ENCODE measurements at regions not wholly inside any gene's neighbourhood (a gene's known extent, or its start where the extent isn't known, plus 50 kb on each side); places are given as distances from the start of the nearest gene placed in this dataset.

DNA sequence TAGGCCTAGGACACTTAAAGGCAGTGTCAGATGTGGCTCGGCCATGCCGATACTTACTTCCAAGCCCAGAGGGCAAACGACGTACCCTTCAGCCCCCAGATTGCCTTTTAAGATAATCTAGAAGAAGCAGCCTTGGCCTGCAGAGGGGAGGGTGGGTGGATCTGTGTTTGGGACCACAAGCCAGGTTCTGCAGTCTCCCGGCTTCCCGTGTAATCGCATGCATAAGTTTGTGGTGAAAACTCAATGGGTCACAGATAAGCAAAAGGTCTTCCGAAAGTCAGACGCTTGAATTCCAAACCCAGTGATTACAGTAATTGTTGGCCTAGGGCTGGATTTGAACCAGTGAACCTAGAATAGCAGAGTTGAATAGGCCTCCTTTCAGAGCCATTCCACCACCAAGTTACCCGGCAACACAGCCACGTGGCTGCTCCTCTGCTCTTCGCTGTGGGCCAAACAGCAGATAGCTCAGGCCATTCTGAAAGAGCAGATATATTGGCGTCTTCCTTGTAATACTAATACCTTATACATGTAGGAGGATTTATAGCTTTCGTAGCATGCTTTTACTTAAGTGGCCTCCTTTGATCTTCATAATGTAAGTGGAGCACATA is 170.8 kb upstream of the CADM1 start:
- TF ChIP-seq, protein P1, sequence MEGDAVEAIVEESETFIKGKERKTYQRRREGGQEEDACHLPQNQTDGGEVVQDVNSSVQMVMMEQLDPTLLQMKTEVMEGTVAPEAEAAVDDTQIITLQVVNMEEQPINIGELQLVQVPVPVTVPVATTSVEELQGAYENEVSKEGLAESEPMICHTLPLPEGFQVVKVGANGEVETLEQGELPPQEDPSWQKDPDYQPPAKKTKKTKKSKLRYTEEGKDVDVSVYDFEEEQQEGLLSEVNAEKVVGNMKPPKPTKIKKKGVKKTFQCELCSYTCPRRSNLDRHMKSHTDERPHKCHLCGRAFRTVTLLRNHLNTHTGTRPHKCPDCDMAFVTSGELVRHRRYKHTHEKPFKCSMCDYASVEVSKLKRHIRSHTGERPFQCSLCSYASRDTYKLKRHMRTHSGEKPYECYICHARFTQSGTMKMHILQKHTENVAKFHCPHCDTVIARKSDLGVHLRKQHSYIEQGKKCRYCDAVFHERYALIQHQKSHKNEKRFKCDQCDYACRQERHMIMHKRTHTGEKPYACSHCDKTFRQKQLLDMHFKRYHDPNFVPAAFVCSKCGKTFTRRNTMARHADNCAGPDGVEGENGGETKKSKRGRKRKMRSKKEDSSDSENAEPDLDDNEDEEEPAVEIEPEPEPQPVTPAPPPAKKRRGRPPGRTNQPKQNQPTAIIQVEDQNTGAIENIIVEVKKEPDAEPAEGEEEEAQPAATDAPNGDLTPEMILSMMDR (conservative IDR thresholded peaks at IDR 0.05; ENCODE audit: control insufficient read depth, insufficient read depth, low read depth, low read length) = no peak
- no peak overlapping the region for H3K4me3 ChIP-seq (ENCODE audit: control insufficient read depth, low read depth, low read length)
- no peak for DNase-seq (ENCODE audit: low read depth)

DNA sequence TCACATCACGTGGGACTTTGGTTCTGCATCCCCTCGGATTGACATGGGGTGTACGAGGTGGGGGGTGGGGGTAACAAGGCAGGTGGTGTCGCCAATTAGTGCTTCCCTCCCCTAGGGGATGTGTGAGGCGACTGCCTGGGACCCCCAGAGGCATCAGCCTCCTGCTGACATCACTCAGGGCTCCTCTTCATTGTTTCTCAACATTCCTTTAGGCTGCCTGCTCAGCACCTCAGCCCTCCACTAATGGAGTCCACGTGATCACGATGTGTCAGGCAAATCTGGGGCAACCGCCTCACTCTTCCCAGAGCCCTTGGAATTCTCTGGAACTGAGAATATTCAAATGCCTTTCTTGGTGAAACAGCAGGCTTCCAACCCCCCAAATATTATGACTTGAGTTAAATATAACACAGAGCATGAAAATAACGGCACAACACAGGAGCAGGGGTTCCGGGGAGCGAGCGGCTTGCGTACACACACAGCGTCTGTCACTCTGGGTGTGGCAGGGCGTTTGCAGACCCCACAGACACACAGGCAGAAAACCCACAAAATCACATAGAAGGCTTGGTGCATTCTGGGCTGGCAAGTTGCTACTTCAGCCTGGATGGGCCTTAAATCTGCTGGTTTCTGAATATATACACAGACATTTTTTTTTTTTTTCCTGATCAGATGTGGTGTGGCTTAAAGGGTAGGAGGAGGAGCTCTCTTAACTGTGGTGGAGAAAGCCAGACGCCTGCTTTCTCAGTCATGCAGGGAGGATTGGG is 170.1 kb upstream of the CADM1 start:
- no peak overlapping the region for H3K4me3 ChIP-seq (ENCODE audit: control insufficient read depth, low read depth, low read length)
- TF ChIP-seq, protein P1 (conservative IDR thresholded peaks at IDR 0.05; ENCODE audit: control insufficient read depth, insufficient read depth, low read depth, low read length) = no peak
- DNase-seq (ENCODE audit: low read depth) = no peak

DNA sequence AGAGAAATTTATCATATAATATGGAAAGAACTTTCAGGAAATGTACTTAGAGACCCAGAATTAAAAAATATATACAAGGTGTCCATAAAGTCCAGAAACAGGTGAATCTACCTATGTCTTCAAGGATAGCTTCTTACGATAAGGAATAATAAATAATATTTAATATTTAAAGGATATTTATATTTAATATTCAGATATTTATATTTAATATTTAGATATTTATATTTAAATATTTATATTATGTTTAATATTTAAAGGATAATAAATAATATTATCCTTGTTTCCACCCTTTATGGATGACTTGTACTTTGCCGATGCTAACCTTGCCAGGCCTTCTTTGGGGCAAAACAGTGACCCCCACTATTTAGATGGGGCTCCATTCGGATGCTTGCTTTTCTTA is 169.5 kb upstream of the CADM1 start:
- no peak for DNase-seq (ENCODE audit: low read depth)
- TF ChIP-seq, protein P1 (conservative IDR thresholded peaks at IDR 0.05; ENCODE audit: control insufficient read depth, insufficient read depth, low read depth, low read length) = no peak
- no peak overlapping the region for H3K4me3 ChIP-seq (ENCODE audit: control insufficient read depth, low read depth, low read length)

DNA sequence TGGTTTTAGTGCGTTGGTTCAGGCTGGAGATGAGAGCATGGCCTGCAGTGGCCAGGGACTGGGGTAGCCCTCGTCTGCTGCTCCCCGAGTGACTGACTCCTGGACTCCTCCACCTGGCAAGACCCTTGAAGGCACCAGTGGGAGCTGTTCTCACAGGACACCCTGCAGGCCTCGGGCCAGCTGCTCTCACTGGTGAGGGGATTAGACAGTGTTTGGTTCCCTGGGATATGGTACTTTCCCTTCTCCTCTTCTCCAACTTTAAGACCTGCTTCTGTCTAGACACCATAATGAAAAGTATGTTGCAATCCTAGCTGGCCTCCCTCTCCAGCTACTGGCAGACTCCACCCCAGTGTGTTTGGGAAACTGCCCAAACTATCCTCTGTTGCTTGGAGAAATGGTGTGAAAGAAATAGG is 168.8 kb upstream of the CADM1 start:
- TF ChIP-seq, protein P1 (conservative IDR thresholded peaks at IDR 0.05; ENCODE audit: control insufficient read depth, insufficient read depth, low read depth, low read length) = no peak
- no peak overlapping the region for H3K4me3 ChIP-seq (ENCODE audit: control insufficient read depth, low read depth, low read length)
- DNase-seq (ENCODE audit: low read depth) = no peak

DNA sequence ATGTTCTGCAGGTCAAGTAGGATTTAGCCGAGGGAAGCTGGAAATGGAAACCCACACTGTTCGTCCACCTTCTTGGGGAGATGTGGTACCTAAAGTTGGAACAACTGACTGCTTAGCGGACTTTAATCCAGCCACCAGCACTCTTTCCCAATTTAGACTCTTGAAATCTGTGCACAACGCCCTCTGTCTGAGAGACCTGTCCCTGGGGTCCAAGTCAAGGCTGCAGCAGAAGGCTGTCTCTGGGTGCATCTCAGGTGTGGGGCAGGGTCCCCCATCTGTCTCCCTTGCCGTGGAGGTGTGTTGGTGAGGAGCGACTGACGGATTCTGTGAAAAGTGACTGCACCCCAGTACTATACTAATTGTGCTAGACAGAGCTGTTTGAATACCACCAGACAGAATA is 168.2 kb upstream of the CADM1 start:
- DNase-seq (ENCODE audit: low read depth) = no peak
- TF ChIP-seq, protein P1 (conservative IDR thresholded peaks at IDR 0.05; ENCODE audit: control insufficient read depth, insufficient read depth, low read depth, low read length) = no peak
- no peak overlapping the region for H3K4me3 ChIP-seq (ENCODE audit: control insufficient read depth, low read depth, low read length)

DNA sequence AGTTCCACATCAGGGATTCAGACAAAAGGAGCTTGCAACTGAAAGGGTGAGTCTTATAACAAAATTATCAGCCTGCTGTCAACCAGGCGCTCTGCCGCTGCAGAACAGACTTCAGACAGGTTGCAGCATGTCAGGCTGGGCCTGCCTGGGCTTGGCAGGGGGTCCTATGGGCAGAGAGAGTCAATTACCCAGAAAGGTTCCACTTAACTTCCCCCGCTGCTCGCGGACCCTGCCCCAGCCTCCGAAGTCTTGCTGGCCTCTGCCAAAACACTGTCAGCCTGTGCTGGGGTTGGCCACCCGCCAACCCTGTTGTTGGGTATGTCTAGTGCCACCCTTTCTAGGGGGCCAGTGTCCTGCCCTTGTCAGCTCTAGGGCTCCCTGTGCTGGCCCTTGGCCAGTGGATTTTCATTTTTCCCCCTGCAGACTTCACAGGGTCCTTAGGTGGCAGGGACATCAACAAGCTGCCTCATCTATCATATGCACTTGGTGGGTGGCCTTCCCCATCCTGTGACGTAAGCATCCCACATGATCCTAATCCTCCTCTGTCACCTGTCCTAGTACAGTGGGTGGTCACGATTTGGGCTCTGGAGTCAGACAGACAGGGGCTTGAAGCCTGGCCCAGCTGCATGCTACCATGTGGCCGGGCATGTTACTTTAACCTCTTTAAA is 166.5 kb upstream of the CADM1 start:
- DNase-seq (ENCODE audit: low read depth) = no peak
- TF ChIP-seq, protein P1 (conservative IDR thresholded peaks at IDR 0.05; ENCODE audit: control insufficient read depth, insufficient read depth, low read depth, low read length) = no peak
- no peak overlapping the region for H3K4me3 ChIP-seq (ENCODE audit: control insufficient read depth, low read depth, low read length)

Data from fibroblast of mammary gland (primary cell).